HEK293T (cell line): ENCODE measurements at regions not wholly inside any gene's neighbourhood (a gene's known extent, or its start where the extent isn't known, plus 50 kb on each side); places are given as distances from the start of the nearest gene placed in this dataset.
A peak's percentile ranks its signal among the peaks of the same experiment; 100 is the strongest.
"Not testable (repeated sequence)": the region's sequence is repeated elsewhere in the genome, so short reads cannot be mapped to it uniquely, and the experiment has no call there.

Experiments used
- CTCF ChIA-PET: fragments of 350-600 bp; formaldehyde crosslinking; extraction: SDS; loops from one replicate; lab custom pipeline; 2021; ENCODE audit warnings: antibody characterized with exemption, inconsistent platforms; lab: Yijun Ruan, JAX
- POLR2A ChIA-PET: fragments of 350-600 bp; formaldehyde crosslinking; extraction: SDS; loops from one replicate; lab custom pipeline; 2020; ENCODE audit warnings: antibody characterized with exemption, inconsistent platforms; lab: Yijun Ruan, JAX
- DNase-seq: peaks from one replicate; pipeline ENCODE4 v3.0.0; 2012; ENCODE audit warnings: mixed read lengths; ENCODE audit errors: extremely low spot score
- ARNT ChIP-seq: fragments of 450-650 bp; IDR thresholded peaks from 2 replicates; pipeline ENCODE4 v1.6.1; 2017; ENCODE audit warnings: mild to moderate bottlenecking
- BHLHE40 ChIP-seq: fragments of 450-650 bp; IDR thresholded peaks from 2 replicates; pipeline ENCODE4 v1.6.1; 2016; ENCODE audit warnings: mild to moderate bottlenecking, moderate library complexity, borderline replicate concordance
- CTBP1 ChIP-seq: fragments of 450-650 bp; IDR thresholded peaks from 2 replicates; pipeline ENCODE4 v1.6.1; 2016; ENCODE audit warnings: borderline replicate concordance
- ELF4 ChIP-seq: fragments of 450-650 bp; IDR thresholded peaks from 2 replicates; pipeline ENCODE4 v1.6.1; 2017; ENCODE audit warnings: antibody characterized with exemption
- FOXA1 ChIP-seq: fragments of 450-650 bp; IDR thresholded peaks from 2 replicates; pipeline ENCODE4 v1.6.1; 2016; ENCODE audit warnings: mild to moderate bottlenecking
- FOXK2 ChIP-seq: fragments of 450-650 bp; IDR thresholded peaks from 2 replicates; pipeline ENCODE4 v1.6.1; 2016; ENCODE audit warnings: mild to moderate bottlenecking
- FOXM1 ChIP-seq: fragments of 450-650 bp; IDR thresholded peaks from 2 replicates; pipeline ENCODE4 v1.6.1; 2017; ENCODE audit warnings: mild to moderate bottlenecking, borderline replicate concordance
- HDGF ChIP-seq: fragments of 450-650 bp; IDR thresholded peaks from 2 replicates; pipeline ENCODE4 v1.6.1; 2017; ENCODE audit warnings: antibody characterized with exemption, borderline replicate concordance
- L3MBTL2 ChIP-seq: fragments of 450-650 bp; conservative IDR thresholded peaks from 2 replicates; pipeline ENCODE4 v1.6.1; 2016; ENCODE audit warnings: mild to moderate bottlenecking
- LEF1 ChIP-seq: fragments of 450-650 bp; IDR thresholded peaks from 2 replicates; pipeline ENCODE4 v1.6.1; 2017; ENCODE audit warnings: mild to moderate bottlenecking, borderline replicate concordance
- NFRKB ChIP-seq: fragments of 450-650 bp; IDR thresholded peaks from 2 replicates; pipeline ENCODE4 v1.6.1; 2016; ENCODE audit warnings: mild to moderate bottlenecking, moderate library complexity
- PKNOX1 ChIP-seq: fragments of 450-650 bp; IDR thresholded peaks from 2 replicates; pipeline ENCODE4 v1.6.1; 2016
- SP1 ChIP-seq: fragments of 450-650 bp; IDR thresholded peaks from 2 replicates; pipeline ENCODE4 v1.6.1; 2017
- SUZ12 ChIP-seq: fragments of 450-650 bp; IDR thresholded peaks from 2 replicates; pipeline ENCODE4 v1.6.1; 2016; ENCODE audit warnings: mild to moderate bottlenecking
- TARDBP ChIP-seq: fragments of 450-650 bp; IDR thresholded peaks from 2 replicates; pipeline ENCODE4 v1.6.1; 2016
- ZNF384 ChIP-seq: fragments of 450-650 bp; IDR thresholded peaks from 2 replicates; pipeline ENCODE4 v1.6.1; 2016

GRCh38 chr6:27553123-27553904, 80.4 kb upstream of the ZNF184 start:
- TF ChIP-seq FOXK2 (peak; percentile 87), PKNOX1 (peak; percentile 59), SP1 (no peak), NFRKB (no peak), HDGF (no peak), CTBP1 (peak; percentile 55), ZNF384 (no peak), ELF4 (no peak), SUZ12 (no peak), L3MBTL2 (peak; percentile 30; the same call in 1 of the 2 replicates)
- POLR2A ChIA-PET: interaction anchor here (0.7 to 1.9 kb wide), 21 partner anchors 9 to 1230 kb away, joined by 3 to 10 read pairs (median 4); a partner anchor contains a TSS
- CTCF ChIA-PET: interaction anchor here (0.5 kb wide), 2 partner anchors 8 to 35 kb away, joined by 3 read pairs; no protein-coding TSS in a partner anchor
- peak; percentile 58 for DNase-seq

- TF ChIP-seq FOXA1 (no peak), ELF4 (0 out of 2 replicates have a peak, but pooled peaks have one; percentile 12)
- DNase-seq: no peak
- ChIA-PET CTCF (interaction anchor here (0.6 kb wide), 1 partner anchor 40 kb away, joined by 3 read pairs; no protein-coding TSS in a partner anchor), POLR2A (no interaction called here)
These were observed 78.7 kb upstream of the ZNF184 start for GRCh38 chr6:27551607-27552006.

GRCh38 chr6:27550692-27551091, 77.8 kb upstream of the ZNF184 start:
- ChIA-PET POLR2A (no interaction called here), CTCF (interaction anchor here (0.6 kb wide), 1 partner anchor 41 kb away, joined by 3 read pairs; no protein-coding TSS in a partner anchor)
- TF ChIP-seq ARNT (no peak), ELF4 (no peak), SUZ12 (no peak), PKNOX1 (no peak), ZNF384 (no peak), SP1 (no peak), HDGF (no peak), TARDBP (no peak)
- no peak for DNase-seq

GRCh38 chr6:27549241-27549598, 76.3 kb upstream of the ZNF184 start:
- DNase-seq, CTCF ChIA-PET: not testable (repeated sequence)
- POLR2A ChIA-PET: interaction anchor here (1.0 to 2.6 kb wide), 2 partner anchors 53 to 145 kb away, joined by 3 to 9 read pairs; no protein-coding TSS in a partner anchor
- peak; percentile 94 for TF ChIP-seq ZNF384
- peak; percentile 81; the same call in 1 of the 2 replicates for TF ChIP-seq L3MBTL2

- CTCF ChIA-PET: interaction anchor here (1.0 kb wide), 1 partner anchor 235 kb away, joined by 5 read pairs; no protein-coding TSS in a partner anchor
- peak; percentile 21 for DNase-seq
- POLR2A ChIA-PET: interaction anchor here (1.1 to 2.6 kb wide), 4 partner anchors 55 to 251 kb away, joined by 3 to 9 read pairs (median 4); no protein-coding TSS in a partner anchor
- 0 out of 2 replicates have a peak, but pooled peaks have one; percentile 7 for TF ChIP-seq FOXM1
- TF ChIP-seq LEF1: no peak
These were observed 74.5 kb upstream of the ZNF184 start for GRCh38 chr6:27547157-27548075.

GRCh38 chr6:27546522-27546921, 73.6 kb upstream of the ZNF184 start:
- no peak for TF ChIP-seq LEF1
- TF ChIP-seq FOXA1: no peak
- TF ChIP-seq TARDBP: no peak
- TF ChIP-seq BHLHE40: no peak
- no peak for TF ChIP-seq HDGF
- no peak for TF ChIP-seq PKNOX1
- TF ChIP-seq ELF4: no peak
- TF ChIP-seq ARNT: no peak
- TF ChIP-seq CTBP1: no peak
- no peak for TF ChIP-seq FOXK2
- no peak for TF ChIP-seq SUZ12
- no peak for TF ChIP-seq NFRKB
- no peak for TF ChIP-seq FOXM1
- no peak for TF ChIP-seq ZNF384
- no peak for TF ChIP-seq L3MBTL2
- TF ChIP-seq SP1: no peak
- POLR2A ChIA-PET: interaction anchor here (1.8 to 2.6 kb wide), 3 partner anchors 28 to 59 kb away, joined by 9 to 23 read pairs (median 9); no protein-coding TSS in a partner anchor
- CTCF ChIA-PET: no interaction called here
- DNase-seq: no peak
